ENCODE measurements at regions not wholly inside any gene's neighbourhood (a gene's known extent, or its start where the extent isn't known, plus 50 kb on each side); places are given as distances from the start of the nearest gene placed in this dataset.
"Not testable (repeated sequence)": the region's sequence is repeated elsewhere in the genome, so short reads cannot be mapped to it uniquely, and the experiment has no call there.

GRCh38 chr1:166490437-166490991 is 323.7 kb upstream of the FAM78B start:
- no peak for DNase-seq (ENCODE audit: low read depth)

GRCh38 chr1:166493765-166494164 is 327.0 kb upstream of the FAM78B start:
- not testable (repeated sequence) for DNase-seq (ENCODE audit: low read depth)

- no peak for DNase-seq (ENCODE audit: low read depth)
Observed at GRCh38 chr1:166507347-166507746, 331.9 kb upstream of the POGK start.

GRCh38 chr1:166511761-166512160 is 327.5 kb upstream of the POGK start:
- DNase-seq (ENCODE audit: low read depth), result no peak

GRCh38 chr1:166514067-166514466 is 325.2 kb upstream of the POGK start:
- DNase-seq (ENCODE audit: low read depth), result no peak

- no peak for DNase-seq (ENCODE audit: low read depth)
Observed at GRCh38 chr1:166527752-166528151, 311.5 kb upstream of the POGK start.

GRCh38 chr1:166538646-166539045 is 300.6 kb upstream of the POGK start:
- DNase-seq (ENCODE audit: low read depth), result no peak

- DNase-seq (ENCODE audit: low read depth), result no peak
Observed at GRCh38 chr1:166544036-166544435, 295.2 kb upstream of the POGK start.

- DNase-seq (ENCODE audit: low read depth), result no peak
Observed at GRCh38 chr1:166544561-166544960, 294.7 kb upstream of the POGK start.

GRCh38 chr1:166552706-166553105 is 286.6 kb upstream of the POGK start:
- no peak for DNase-seq (ENCODE audit: low read depth)

- no peak for DNase-seq (ENCODE audit: low read depth)
Observed at GRCh38 chr1:166570954-166571353, 268.3 kb upstream of the POGK start.

GRCh38 chr1:166573199-166573598 is 266.1 kb upstream of the POGK start:
- DNase-seq (ENCODE audit: low read depth), result no peak

- DNase-seq (ENCODE audit: low read depth), result no peak
Observed at GRCh38 chr1:166579557-166580501, 259.4 kb upstream of the POGK start.

GRCh38 chr1:166588741-166589140 is 250.5 kb upstream of the POGK start:
- DNase-seq (ENCODE audit: low read depth), result no peak

- DNase-seq (ENCODE audit: low read depth), result no peak
Observed at GRCh38 chr1:166590161-166590560, 249.1 kb upstream of the POGK start.

- no peak for DNase-seq (ENCODE audit: low read depth)
Observed at GRCh38 chr1:166594646-166595045, 244.6 kb upstream of the POGK start.

GRCh38 chr1:166597516-166597915 is 241.8 kb upstream of the POGK start:
- no peak for DNase-seq (ENCODE audit: low read depth)

GRCh38 chr1:166600574-166600973 is 238.7 kb upstream of the POGK start:
- no peak for DNase-seq (ENCODE audit: low read depth)

GRCh38 chr1:166601650-166602278 is 237.5 kb upstream of the POGK start:
- no peak for DNase-seq (ENCODE audit: low read depth)

GRCh38 chr1:166602801-166603200 is 236.5 kb upstream of the POGK start:
- not testable (repeated sequence) for DNase-seq (ENCODE audit: low read depth)

GRCh38 chr1:166603296-166603695 is 236.0 kb upstream of the POGK start:
- no peak for DNase-seq (ENCODE audit: low read depth)

GRCh38 chr1:166605137-166605536 is 234.1 kb upstream of the POGK start:
- DNase-seq (ENCODE audit: low read depth), result no peak

- no peak for DNase-seq (ENCODE audit: low read depth)
Observed at GRCh38 chr1:166612886-166613285, 226.4 kb upstream of the POGK start.

Measured in stimulated activated CD8-positive, alpha-beta memory T cell treated with anti-CD3 and anti-CD28 coated beads, Interleukin-12 subunit alpha, Interleukin-12 subunit beta, amount 100 ng/mL, for 1 hour (primary cell).